B cell (primary cell): ENCODE measurements at regions not wholly inside any gene's neighbourhood (a gene's known extent, or its start where the extent isn't known, plus 50 kb on each side); places are given as distances from the start of the nearest gene placed in this dataset.

Experiments
- ATAC-seq: fragments of 200-7000 bp; cut with Tn5 transposase; one replicate; pipeline ENCODE4 v1.10.0; 2021; ENCODE audit warnings: low read depth, mild to moderate bottlenecking, moderate number of reproducible peaks, moderate library complexity
- CTCF ChIA-PET: fragments of 350-600 bp; sonication (Branson Sonifier 250); formaldehyde crosslinking; loops from one replicate; lab custom pipeline; 2021; ENCODE audit warnings: antibody characterized with exemption, inconsistent platforms; lab: Charles Lee
- POLR2A ChIA-PET: fragments of 350-600 bp; sonication (Branson Sonifier 250); formaldehyde crosslinking; loops from one replicate; lab custom pipeline; 2021; ENCODE audit warnings: antibody characterized with exemption; lab: Charles Lee
- DNase-seq: peaks from one replicate; pipeline ENCODE4 v3.0.0; 2013
- H2AFZ ChIP-seq: 2 replicates; pipeline ENCODE4 v1.6.1; 2012; ENCODE audit warnings: mild to moderate bottlenecking, low read depth, low read length; ENCODE audit not compliant: insufficient read depth, poor library complexity, severe bottlenecking
- H3K27ac ChIP-seq, 2 donors: 1 replicate in 1 of 2; 2 replicates in 1 of 2; pipeline ENCODE4 v1.5.1; 2012 to 2013; ENCODE audit warnings: low read length in 2 of 2, mild to moderate bottlenecking in 2 of 2, moderate library complexity in 1 of 2
- H3K27me3 ChIP-seq, 4 experiments: fragments of 200-600 bp in 1 of 4; sonication (generic) in 1 of 4; replicated peaks in 1 of 4; 1 replicate in 2 of 4; 2 replicates in 2 of 4; pipeline versions ENCODE4 v1.6.1 to v1.7.0; 2013 to 2016; ENCODE audit warnings: low read length in 3 of 4, mild to moderate bottlenecking in 2 of 4, mixed read lengths in 1 of 4, moderate library complexity in 1 of 4; ENCODE audit not compliant: insufficient read depth in 4 of 4, control insufficient read depth in 3 of 4; ENCODE audit errors: control extremely low read depth in 1 of 4
- H3K36me3 ChIP-seq, 2 experiments: replicated peaks in 1 of 2; 1 replicate in 1 of 2; 2 replicates in 1 of 2; pipeline versions ENCODE4 v1.6.1 to v1.7.1; 2013; ENCODE audit warnings: low read length in 1 of 2; ENCODE audit not compliant: insufficient read depth in 2 of 2, control insufficient read depth in 1 of 2; ENCODE audit errors: control extremely low read depth in 1 of 2, extremely low read depth in 1 of 2
- H3K4me1 ChIP-seq, 2 donors: fragments of 200-600 bp in 1 of 2; sonication (generic) in 1 of 2; 1 replicate in 1 of 2; 2 replicates in 1 of 2; pipeline versions ENCODE4 v1.5.1 to v1.6.1; 2013 to 2017; ENCODE audit warnings: low read length in 2 of 2; ENCODE audit not compliant: control insufficient read depth in 2 of 2, insufficient read depth in 2 of 2
- H3K4me2 ChIP-seq: replicated peaks from 2 replicates; pipeline ENCODE3; 2012; ENCODE audit warnings: mild to moderate bottlenecking, low read depth, low read length; ENCODE audit not compliant: poor library complexity, severe bottlenecking
- H3K4me3 ChIP-seq, 5 experiments: fragments of 200-600 bp in 1 of 5; sonication (generic) in 1 of 5; 1 replicate in 3 of 5; 2 replicates in 2 of 5; pipeline versions ENCODE4 v1.5.1 to v1.7.0; 2011 to 2016; ENCODE audit warnings: low read length in 4 of 5, mild to moderate bottlenecking in 4 of 5, low read depth in 2 of 5, control low read depth in 1 of 5, moderate library complexity in 1 of 5; ENCODE audit not compliant: insufficient read depth in 1 of 5; ENCODE audit errors: control extremely low read depth in 1 of 5, extremely low read depth in 1 of 5
- H3K79me2 ChIP-seq: fragments of 200-600 bp; sonication (generic); one replicate; pipeline ENCODE4 v1.6.0; 2016; ENCODE audit warnings: low read length; ENCODE audit not compliant: control insufficient read depth, insufficient read depth
- H3K9ac ChIP-seq: fragments of 200-600 bp; sonication (generic); 2 replicates; pipeline ENCODE4 v1.6.1; 2017; ENCODE audit warnings: mild to moderate bottlenecking, low read length, moderate library complexity
- H3K9me3 ChIP-seq, 3 donors: one replicate each; pipeline versions ENCODE4 v1.6.1 to v1.7.1; 2013; ENCODE audit warnings: low read length in 2 of 3; ENCODE audit not compliant: control insufficient read depth in 2 of 3, insufficient read depth in 1 of 3; ENCODE audit errors: control extremely low read depth in 1 of 3
- H4K20me1 ChIP-seq: 2 replicates; pipeline ENCODE4 v1.6.0; 2012; ENCODE audit warnings: mild to moderate bottlenecking, low read length; ENCODE audit not compliant: insufficient read depth, control insufficient read depth, poor library complexity, severe bottlenecking
- H3K27ac Mint-ChIP-seq: one replicate; pipeline ENCODE4 v1.8.0; 2021; ENCODE audit warnings: mixed read lengths
- H3K27me3 Mint-ChIP-seq: one replicate; pipeline ENCODE4 v1.8.0; 2021; ENCODE audit warnings: mixed read lengths
- H3K4me1 Mint-ChIP-seq: one replicate; pipeline ENCODE4 v1.8.0; 2021; ENCODE audit warnings: mixed read lengths
- H3K4me3 Mint-ChIP-seq: one replicate; pipeline ENCODE4 v1.8.0; 2021; ENCODE audit warnings: mixed read lengths
- H3K9me3 Mint-ChIP-seq: one replicate; pipeline ENCODE4 v1.8.0; 2022; ENCODE audit warnings: mixed read lengths; ENCODE audit not compliant: insufficient read depth
- CTCF ChIP-seq: fragments of 200-600 bp; IDR thresholded peaks from one replicate; pipeline ENCODE4 v1.8.0; 2022; ENCODE audit warnings: antibody characterized with exemption, mild to moderate bottlenecking
- EZH2 ChIP-seq: IDR thresholded peaks from 2 replicates; pipeline ENCODE4 v1.6.1; 2012; ENCODE audit warnings: borderline replicate concordance, low read depth, mild to moderate bottlenecking, moderate library complexity, low read length; ENCODE audit not compliant: insufficient read depth, poor library complexity, severe bottlenecking
- WGBS: methylation state at CpG from one replicate; pipeline ENCODE4 v1.1.5; 2013; ENCODE audit warnings: missing lambda C conversion rate; ENCODE audit not compliant: insufficient coverage; 5-methylcytosine and 5-hydroxymethylcytosine counted together
- intact Hi-C: fragments of 100-400 bp; cut with micrococcal nuclease; formaldehyde crosslinking; loops from one replicate; pipeline ENCODE4 v1.10.0; 2022

GRCh38 chr20:41830702-41831101, 212.5 kb upstream of the CHD6 start:
- intact Hi-C loops, result no loop called here
- H3K27me3 Mint-ChIP-seq, result peaks cover 17% of the 10 kb centered on the region
- Histone ChIP-seq H3K9ac (no peak overlapping the region), H2AFZ (no peak overlapping the region), H3K27ac (no peak overlapping the region), H3K4me2 (no peak overlapping the region), H3K4me3 (no peak overlapping the region), H3K27me3 (peaks cover 0 to 3% (median 0%) of the 10 kb centered on the region in 4 experiments), H3K4me1 (no peaks in the 10 kb centered on the region), H4K20me1 (no peaks in the 10 kb centered on the region), H3K9me3 (peaks cover 0 to 3% (median 0%) of the 10 kb centered on the region in 3 donors), H3K79me2 (no peaks in the 10 kb centered on the region), H3K36me3 (no peaks in the 10 kb centered on the region)
- ChIA-PET CTCF (no interaction called here), POLR2A (no interaction called here)
- H3K27ac Mint-ChIP-seq, result no peak overlapping the region
- H3K4me1 Mint-ChIP-seq, result no peaks in the 10 kb centered on the region
- no CpG with 5 or more reads among the region's 2 CpGs for WGBS
- H3K9me3 Mint-ChIP-seq, result no peaks in the 10 kb centered on the region
- no peak for ATAC-seq
- TF ChIP-seq CTCF (no peak), EZH2 (no peak)
- no peak overlapping the region for H3K4me3 Mint-ChIP-seq
- DNase-seq, result no peak

- H3K9ac ChIP-seq, result no peak overlapping the region
- H3K79me2 ChIP-seq, result no peaks in the 10 kb centered on the region
- H2AFZ ChIP-seq, result no peak overlapping the region
- H3K4me1 Mint-ChIP-seq, result no peaks in the 10 kb centered on the region
- no peaks in the 10 kb centered on the region for H3K27me3 Mint-ChIP-seq
- H3K4me2 ChIP-seq, result no peak overlapping the region
- no peaks in the 10 kb centered on the region for H4K20me1 ChIP-seq
- intact Hi-C loops, result no loop called here
- no peak overlapping the region for H3K4me3 Mint-ChIP-seq
- no peak overlapping the region for H3K4me3 ChIP-seq
- no peaks in the 10 kb centered on the region for H3K9me3 ChIP-seq
- H3K36me3 ChIP-seq, result no peaks in the 10 kb centered on the region
- no peak for DNase-seq
- H3K27me3 ChIP-seq, result no peaks in the 10 kb centered on the region
- H3K27ac ChIP-seq, result no peak overlapping the region
- H3K4me1 ChIP-seq, result no peaks in the 10 kb centered on the region
- H3K9me3 Mint-ChIP-seq, result no peaks in the 10 kb centered on the region
- H3K27ac Mint-ChIP-seq, result no peak overlapping the region
- no peak for ATAC-seq
- POLR2A ChIA-PET, result no interaction called here
- WGBS, result 40% methylated on average over 1 of the region's 2 CpGs
- TF ChIP-seq CTCF (no peak), EZH2 (no peak)
- CTCF ChIA-PET, result no interaction called here
Measured at GRCh38 chr20:41819436-41819835, 201.3 kb upstream of the CHD6 start.
